GM12878 (cell line): ENCODE measurements at regions not wholly inside any gene's neighbourhood (a gene's known extent, or its start where the extent isn't known, plus 50 kb on each side); places are given as distances from the start of the nearest gene placed in this dataset.

Experiments
- EP300 ChIP-seq, 2 experiments: fragments of 150-350 bp in 1 of 2; IDR thresholded peaks; 2 replicates each; pipeline ENCODE4 v1.6.1; 2011 to 2012; ENCODE audit warnings: low read depth in 2 of 2, low read length in 2 of 2, borderline replicate concordance in 1 of 2, improper control_type of control experiment in 1 of 2, inconsistent platforms in 1 of 2; ENCODE audit not compliant: control insufficient read depth in 1 of 2
- FOS ChIP-seq: IDR thresholded peaks from 3 replicates; pipeline ENCODE4 v1.6.1; 2011; ENCODE audit warnings: borderline replicate concordance; ENCODE audit not compliant: insufficient read length; ENCODE audit errors: extremely low read depth
- FOXK2 ChIP-seq: fragments of 450-650 bp; IDR thresholded peaks from 2 replicates; pipeline ENCODE4 v1.6.1; 2017; ENCODE audit warnings: mild to moderate bottlenecking, moderate library complexity
- POLR2A ChIP-seq: IDR thresholded peaks from 2 replicates; pipeline ENCODE4 v1.6.1; 2011; ENCODE audit warnings: low read depth, mild to moderate bottlenecking, low read length
- SIN3A ChIP-seq: IDR thresholded peaks from 2 replicates; pipeline ENCODE4 v1.6.1; 2012; ENCODE audit warnings: low read depth, low read length, improper control_type of control experiment
- SPI1 ChIP-seq: IDR thresholded peaks from 2 replicates; pipeline ENCODE4 v1.6.1; 2011; ENCODE audit warnings: low read depth, mild to moderate bottlenecking, low read length, moderate library complexity, borderline replicate concordance; ENCODE audit not compliant: insufficient read depth
- TAF1 ChIP-seq: IDR thresholded peaks from 2 replicates; pipeline ENCODE4 v1.6.1; 2011; ENCODE audit warnings: mild to moderate bottlenecking, low read depth, low read length, borderline replicate concordance
- ZBTB4 ChIP-seq: fragments of 450-650 bp; formaldehyde crosslinking; IDR thresholded peaks from 2 replicates; pipeline ENCODE4 v1.4.0; 2022; ENCODE audit warnings: mild to moderate bottlenecking, moderate library complexity
- ZZZ3 ChIP-seq: IDR thresholded peaks from 2 replicates; pipeline ENCODE4 v1.6.1; 2011; ENCODE audit warnings: low read depth; ENCODE audit not compliant: control insufficient read depth, insufficient read length
- TF ChIP-seq, protein P1 (sequence below), 3 experiments: IDR thresholded peaks in 2 of 3; conservative IDR thresholded peaks in 1 of 3; 2 replicates each; pipeline ENCODE4 v1.5.1; 2011; ENCODE audit warnings: low read depth in 3 of 3, low read length in 3 of 3, mild to moderate bottlenecking in 3 of 3, control low read depth in 2 of 3, moderate library complexity in 2 of 3, inconsistent platforms in 1 of 3, mixed read lengths in 1 of 3; ENCODE audit not compliant: control insufficient read depth in 2 of 3, insufficient read depth in 1 of 3; ENCODE audit errors: extremely low read depth in 1 of 3

GRCh38 chr22:34797826-34798225 lies 268.1 kb upstream of the ISX start:
- TF ChIP-seq ZZZ3 (no peak), ZBTB4 (no peak), FOS (no peak), SIN3A (no peak), FOXK2 (no peak), TAF1 (no peak), SPI1 (no peak), POLR2A (no peak), EP300 (IDR thresholded peaks at IDR 0.05; ENCODE audit: borderline replicate concordance in 1 of 2, control insufficient read depth in 1 of 2, low read depth in 2 of 2, low read length in 2 of 2) (no peak)
- TF ChIP-seq, protein P1, sequence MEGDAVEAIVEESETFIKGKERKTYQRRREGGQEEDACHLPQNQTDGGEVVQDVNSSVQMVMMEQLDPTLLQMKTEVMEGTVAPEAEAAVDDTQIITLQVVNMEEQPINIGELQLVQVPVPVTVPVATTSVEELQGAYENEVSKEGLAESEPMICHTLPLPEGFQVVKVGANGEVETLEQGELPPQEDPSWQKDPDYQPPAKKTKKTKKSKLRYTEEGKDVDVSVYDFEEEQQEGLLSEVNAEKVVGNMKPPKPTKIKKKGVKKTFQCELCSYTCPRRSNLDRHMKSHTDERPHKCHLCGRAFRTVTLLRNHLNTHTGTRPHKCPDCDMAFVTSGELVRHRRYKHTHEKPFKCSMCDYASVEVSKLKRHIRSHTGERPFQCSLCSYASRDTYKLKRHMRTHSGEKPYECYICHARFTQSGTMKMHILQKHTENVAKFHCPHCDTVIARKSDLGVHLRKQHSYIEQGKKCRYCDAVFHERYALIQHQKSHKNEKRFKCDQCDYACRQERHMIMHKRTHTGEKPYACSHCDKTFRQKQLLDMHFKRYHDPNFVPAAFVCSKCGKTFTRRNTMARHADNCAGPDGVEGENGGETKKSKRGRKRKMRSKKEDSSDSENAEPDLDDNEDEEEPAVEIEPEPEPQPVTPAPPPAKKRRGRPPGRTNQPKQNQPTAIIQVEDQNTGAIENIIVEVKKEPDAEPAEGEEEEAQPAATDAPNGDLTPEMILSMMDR (IDR thresholded peaks at IDR 0.05 in 2 of 3, conservative IDR thresholded peaks at IDR 0.05 in 1 of 3; ENCODE audit: control insufficient read depth in 2 of 3, extremely low read depth in 1 of 3, insufficient read depth in 1 of 3, low read depth in 3 of 3, low read length in 3 of 3) = no peak
